ENCODE measurements at regions not wholly inside any gene's neighbourhood (a gene's known extent, or its start where the extent isn't known, plus 50 kb on each side); places are given as distances from the start of the nearest gene placed in this dataset.

GRCh38 chr12:124428792-124429281, 133.9 kb downstream of the RFLNA start:
- no peak overlapping the region for H2BK120ac ChIP-seq (ENCODE audit: low read depth, low read length, poor library complexity, severe bottlenecking)
- Mint-ChIP-seq H3K4me1 (peaks cover 14 to 34% of the 10 kb centered on the region in 2 experiments), H3K27me3 (ENCODE audit: low read depth) (no peaks in the 10 kb centered on the region), H3K9me3 (no peaks in the 10 kb centered on the region), H3K27ac (peak overlapping the region in 2 of 3 experiments; percentile 68 to 75; a peak in 3 of 7 replicates), H3K4me3 (no peak overlapping the region), H3K36me3 (ENCODE audit: insufficient read depth in 1 of 3, low read depth in 3 of 3) (peaks cover 13 to 66% (median 61%) of the 10 kb centered on the region in 3 experiments; a peak in 6 of 7 replicates)
- H3K4me1 ChIP-seq (ENCODE audit: insufficient read depth, low read length): no peaks in the 10 kb centered on the region
- no peak overlapping the region for H3T11ph ChIP-seq (ENCODE audit: low read length)
- H3K4me2 ChIP-seq (ENCODE audit: insufficient read depth, insufficient read length, low read length): no peak overlapping the region
- no peak for DNase-seq
- H3K27me3 ChIP-seq (ENCODE audit: insufficient read depth, low read length): no peaks in the 10 kb centered on the region
- no peaks in the 10 kb centered on the region for H3K9me3 ChIP-seq (ENCODE audit: control insufficient read depth, low read depth, low read length)
- H3K14ac ChIP-seq (ENCODE audit: insufficient read depth, low read length): no peak overlapping the region; the same call in 1 of the 2 replicates
- no peak overlapping the region for H2BK15ac ChIP-seq (ENCODE audit: low read depth, low read length)
- no peak overlapping the region for H3K9ac ChIP-seq (ENCODE audit: extremely low read depth, insufficient read length, low read length)
- no peak for TF ChIP-seq CTCF (conservative IDR thresholded peaks at IDR 0.05)
- no peak overlapping the region for H2BK5ac ChIP-seq (ENCODE audit: insufficient read length, low read length)
- no CpG with 5 or more reads among the region's 13 CpGs for WGBS (ENCODE audit: extremely low coverage, insufficient read length, low lambda C conversion rate)
- H3K79me2 ChIP-seq (ENCODE audit: insufficient read depth, low read length): no peaks in the 10 kb centered on the region
- no peak overlapping the region for H3K18ac ChIP-seq (ENCODE audit: insufficient read length, low read depth, low read length)
- no peak overlapping the region for H2BK12ac ChIP-seq (ENCODE audit: insufficient read length, low read depth, low read length)
- H4K5ac ChIP-seq (ENCODE audit: insufficient read length, low read depth, low read length): no peak overlapping the region
- H3K56ac ChIP-seq (ENCODE audit: insufficient read length, low read depth, low read length): no peak overlapping the region
- no peak overlapping the region for H3K27ac ChIP-seq (ENCODE audit: insufficient read length, low read depth, low read length)
- no peak overlapping the region for H3K4ac ChIP-seq (ENCODE audit: low read depth, low read length)
- no peaks in the 10 kb centered on the region for H3K23me2 ChIP-seq (ENCODE audit: insufficient read length, low read depth, low read length, poor library complexity, severe bottlenecking)
- H3K23ac ChIP-seq (ENCODE audit: insufficient read length, low read depth, low read length): no peak overlapping the region
- no peak overlapping the region for H4K91ac ChIP-seq (ENCODE audit: insufficient read length, low read depth, low read length)
- H3K79me1 ChIP-seq (ENCODE audit: insufficient read depth, low read depth, low read length, poor library complexity, severe bottlenecking): no peaks in the 10 kb centered on the region
- H2AK5ac ChIP-seq (ENCODE audit: insufficient read length, low read length): no peak overlapping the region
- no peak overlapping the region for H2BK20ac ChIP-seq (ENCODE audit: low read depth, low read length, poor library complexity, severe bottlenecking)
- no peak overlapping the region for H2AFZ ChIP-seq (ENCODE audit: low read length)
- H4K8ac ChIP-seq (replicated peaks; ENCODE audit: insufficient read length, low read depth, low read length): no peak overlapping the region
- H4K20me1 ChIP-seq (ENCODE audit: control insufficient read depth, insufficient read depth, insufficient read length): peaks cover 4% of the 10 kb centered on the region

All from H9 (cell line).